ENCODE measurements at regions not wholly inside any gene's neighbourhood (a gene's known extent, or its start where the extent isn't known, plus 50 kb on each side); places are given as distances from the start of the nearest gene placed in this dataset.

- TF ChIP-seq CTCF (IDR thresholded peaks at IDR 0.05) (no peak), POLR2A (IDR thresholded peaks at IDR 0.05) (no peak)
These were observed 107.4 kb upstream of the MAGI3 start for GRCh38 chr1:113282893-113283285.

All from testis (tissue), 2 donors.